T-cell (primary cell): ENCODE measurements at regions not wholly inside any gene's neighbourhood (a gene's known extent, or its start where the extent isn't known, plus 50 kb on each side); places are given as distances from the start of the nearest gene placed in this dataset.

Experiments used
- ATAC-seq, 4 experiments: fragments of 200-7000 bp in 3 of 4; fragments of 150-1000 bp in 1 of 4; cut with Tn5 transposase; replicated peaks in 1 of 4; 1 replicate in 3 of 4; 2 replicates in 1 of 4; pipeline ENCODE4 v1.10.0; 2021; ENCODE audit warnings: moderate library complexity in 3 of 4, mild to moderate bottlenecking in 2 of 4, moderate number of reproducible peaks in 1 of 4
- CTCF ChIA-PET, 2 donors: fragments of 300-600 bp; sonication (Branson Sonifier 250); formaldehyde crosslinking; loops; one replicate each; lab custom pipeline; 2022; ENCODE audit warnings: antibody characterized with exemption in 2 of 2; lab: Charles Lee
- POLR2A ChIA-PET, 2 donors: fragments of 300-600 bp; sonication (Branson Sonifier 250); formaldehyde crosslinking; loops; one replicate each; lab custom pipeline; 2022; ENCODE audit warnings: antibody characterized with exemption in 2 of 2; lab: Charles Lee
- DNase-seq, 35 experiments: peaks; one replicate each; pipeline versions ENCODE4 v3.0.0 to v3.0.0-alpha.2; 2013 to 2023
- H3K27ac ChIP-seq: one replicate; pipeline ENCODE4 v1.5.1; 2013; ENCODE audit warnings: low read length
- H3K27me3 ChIP-seq, 2 experiments: replicated peaks in 1 of 2; 1 replicate in 1 of 2; 2 replicates in 1 of 2; pipeline versions ENCODE4 v1.6.1 to v1.7.0; 2013; ENCODE audit warnings: low read length in 1 of 2, mixed read lengths in 1 of 2; ENCODE audit not compliant: control insufficient read depth in 2 of 2, insufficient read depth in 2 of 2; ENCODE audit errors: extremely low read depth in 1 of 2
- H3K36me3 ChIP-seq, 2 donors: 1 replicate in 1 of 2; 2 replicates in 1 of 2; pipeline versions ENCODE4 v1.6.1 to v1.7.0; 2013; ENCODE audit warnings: low read length in 1 of 2; ENCODE audit not compliant: control insufficient read depth in 2 of 2, insufficient read depth in 1 of 2; ENCODE audit errors: extremely low read depth in 1 of 2
- H3K4me1 ChIP-seq, 2 experiments: 1 replicate in 1 of 2; 2 replicates in 1 of 2; pipeline versions ENCODE4 v1.6.1 to v1.7.0; 2013; ENCODE audit warnings: low read length in 2 of 2, mixed read lengths in 1 of 2; ENCODE audit not compliant: insufficient read depth in 2 of 2, control insufficient read depth in 1 of 2; ENCODE audit errors: extremely low read depth in 1 of 2
- H3K4me3 ChIP-seq, 2 donors: 1 replicate in 1 of 2; 2 replicates in 1 of 2; pipeline versions ENCODE4 v1.5.1 to v1.7.0; 2013; ENCODE audit warnings: mild to moderate bottlenecking in 2 of 2, low read length in 1 of 2, moderate library complexity in 1 of 2; ENCODE audit not compliant: control insufficient read depth in 1 of 2; ENCODE audit errors: extremely low read depth in 1 of 2
- H3K9me3 ChIP-seq: 2 replicates; pipeline ENCODE4 v1.7.0; 2013
- H3K27ac Mint-ChIP-seq, 2 donors: one replicate each; pipeline ENCODE4 v1.8.0; 2020 to 2021; ENCODE audit warnings: mild to moderate bottlenecking in 2 of 2, mixed read lengths in 2 of 2
- H3K27me3 Mint-ChIP-seq, 2 donors: one replicate each; pipeline ENCODE4 v1.8.0; 2021 to 2022; ENCODE audit warnings: mixed read lengths in 2 of 2
- H3K36me3 Mint-ChIP-seq: one replicate; pipeline ENCODE4 v1.8.0; 2021; ENCODE audit warnings: mixed read lengths
- H3K4me1 Mint-ChIP-seq, 3 donors: one replicate each; pipeline ENCODE4 v1.8.0; 2020 to 2022; ENCODE audit warnings: mixed read lengths in 3 of 3, mild to moderate bottlenecking in 1 of 3
- H3K4me3 Mint-ChIP-seq, 3 donors: one replicate each; pipeline ENCODE4 v1.8.0; 2020 to 2022; ENCODE audit warnings: mild to moderate bottlenecking in 3 of 3, mixed read lengths in 3 of 3, moderate library complexity in 3 of 3
- H3K9me3 Mint-ChIP-seq, 3 donors: one replicate each; pipeline ENCODE4 v1.8.0; 2020 to 2022; ENCODE audit warnings: mixed read lengths in 3 of 3
- WGBS: methylation state at CpG from one replicate; pipeline ENCODE4 v1.1.5; 2013; ENCODE audit warnings: missing lambda C conversion rate; ENCODE audit not compliant: insufficient coverage; 5-methylcytosine and 5-hydroxymethylcytosine counted together

GRCh38 chr3:23038471-23038870 lies 164.7 kb upstream of the UBE2E2 start:
- CTCF ChIA-PET: no interaction called here
- WGBS: no CpG with 5 or more reads among the region's 2 CpGs
- H3K9me3 Mint-ChIP-seq: peaks cover 2 to 10% (median 6%) of the 10 kb centered on the region in 3 donors
- H3K36me3 Mint-ChIP-seq: no peaks in the 10 kb centered on the region
- ATAC-seq (no peak), DNase-seq (no peak)
- Histone ChIP-seq H3K9me3 (no peaks in the 10 kb centered on the region), H3K27me3 (no peaks in the 10 kb centered on the region), H3K36me3 (no peaks in the 10 kb centered on the region), H3K4me3 (no peak overlapping the region), H3K4me1 (peaks cover 7 to 12% of the 10 kb centered on the region in 2 experiments), H3K27ac (no peak overlapping the region)
- no peak overlapping the region for H3K4me3 Mint-ChIP-seq
- no peaks in the 10 kb centered on the region for H3K27me3 Mint-ChIP-seq
- peaks cover 4 to 22% (median 16%) of the 10 kb centered on the region in 3 donors for H3K4me1 Mint-ChIP-seq
- H3K27ac Mint-ChIP-seq: no peak overlapping the region
- POLR2A ChIA-PET: no interaction called here

GRCh38 chr3:23041918-23042696 lies 161.0 kb upstream of the UBE2E2 start:
- WGBS: 100% methylated on average over 1 of the region's 4 CpGs
- ChIA-PET CTCF (no interaction called here), POLR2A (no interaction called here)
- no peaks in the 10 kb centered on the region for H3K27me3 Mint-ChIP-seq
- ATAC-seq (no peak), DNase-seq (no peak)
- H3K4me3 ChIP-seq: no peak overlapping the region
- no peak overlapping the region for H3K4me3 Mint-ChIP-seq
- H3K27ac Mint-ChIP-seq: no peak overlapping the region
- no peaks in the 10 kb centered on the region for H3K4me1 Mint-ChIP-seq
- H3K27ac ChIP-seq: no peak overlapping the region
- H3K4me1 ChIP-seq: no peaks in the 10 kb centered on the region
- H3K36me3 Mint-ChIP-seq: no peaks in the 10 kb centered on the region
- peaks cover 9 to 17% (median 10%) of the 10 kb centered on the region in 3 donors for H3K9me3 Mint-ChIP-seq
- H3K36me3 ChIP-seq: no peaks in the 10 kb centered on the region
- peaks cover 0 to 3% of the 10 kb centered on the region in 2 experiments for H3K27me3 ChIP-seq
- no peaks in the 10 kb centered on the region for H3K9me3 ChIP-seq

- H3K9me3 Mint-ChIP-seq: peaks cover 15 to 30% (median 15%) of the 10 kb centered on the region in 3 donors
- POLR2A ChIA-PET: no interaction called here
- no peak overlapping the region for H3K4me3 ChIP-seq
- H3K9me3 ChIP-seq: no peaks in the 10 kb centered on the region
- CTCF ChIA-PET: no interaction called here
- no peak overlapping the region for H3K27ac Mint-ChIP-seq
- H3K36me3 Mint-ChIP-seq: no peaks in the 10 kb centered on the region
- H3K27me3 ChIP-seq: peaks cover 0 to 3% of the 10 kb centered on the region in 2 experiments
- no peak for DNase-seq
- no peak for ATAC-seq
- no peak overlapping the region for H3K27ac ChIP-seq
- H3K4me1 ChIP-seq: no peaks in the 10 kb centered on the region
- H3K36me3 ChIP-seq: no peaks in the 10 kb centered on the region
- H3K27me3 Mint-ChIP-seq: no peaks in the 10 kb centered on the region
- H3K4me1 Mint-ChIP-seq: no peaks in the 10 kb centered on the region
- no peak overlapping the region for H3K4me3 Mint-ChIP-seq
- no CpG with 5 or more reads among the region's 1 CpG for WGBS
These were observed 158.7 kb upstream of the UBE2E2 start for GRCh38 chr3:23044463-23044862.

- Histone ChIP-seq H3K27me3 (peaks cover 0 to 3% of the 10 kb centered on the region in 2 experiments), H3K27ac (no peak overlapping the region), H3K36me3 (no peaks in the 10 kb centered on the region), H3K9me3 (no peaks in the 10 kb centered on the region), H3K4me1 (no peaks in the 10 kb centered on the region), H3K4me3 (no peak overlapping the region)
- DNase-seq (no peak), ATAC-seq (no peak)
- peaks cover 15 to 30% (median 18%) of the 10 kb centered on the region in 3 donors for H3K9me3 Mint-ChIP-seq
- no peaks in the 10 kb centered on the region for H3K27me3 Mint-ChIP-seq
- 67% methylated on average over 3 of the region's 4 CpGs for WGBS
- no peak overlapping the region for H3K27ac Mint-ChIP-seq
- POLR2A ChIA-PET: interaction anchor here in 1 of 2 donors (0.5 kb wide), 1 partner anchor 242 kb away, joined by 3 read pairs; no protein-coding TSS in a partner anchor
- H3K36me3 Mint-ChIP-seq: no peaks in the 10 kb centered on the region
- no peak overlapping the region for H3K4me3 Mint-ChIP-seq
- CTCF ChIA-PET: no interaction called here
- H3K4me1 Mint-ChIP-seq: no peaks in the 10 kb centered on the region
These were observed 156.6 kb upstream of the UBE2E2 start for GRCh38 chr3:23046536-23046935.

- Mint-ChIP-seq H3K36me3 (no peaks in the 10 kb centered on the region), H3K27me3 (no peaks in the 10 kb centered on the region), H3K4me3 (no peak overlapping the region), H3K9me3 (peaks cover 8 to 19% (median 11%) of the 10 kb centered on the region in 3 donors), H3K27ac (no peak overlapping the region), H3K4me1 (peaks cover 12 to 15% (median 13%) of the 10 kb centered on the region in 3 donors)
- H3K27ac ChIP-seq: no peak overlapping the region
- DNase-seq (no peak), ATAC-seq (no peak)
- no peaks in the 10 kb centered on the region for H3K27me3 ChIP-seq
- peaks cover 0 to 11% of the 10 kb centered on the region in 2 experiments for H3K4me1 ChIP-seq
- no peaks in the 10 kb centered on the region for H3K9me3 ChIP-seq
- H3K4me3 ChIP-seq: no peak overlapping the region
- 50% methylated on average over 1 of the region's 4 CpGs for WGBS
- CTCF ChIA-PET: no interaction called here
- H3K36me3 ChIP-seq: no peaks in the 10 kb centered on the region
- POLR2A ChIA-PET: no interaction called here
These were observed 151.6 kb upstream of the UBE2E2 start for GRCh38 chr3:23051240-23052140.

GRCh38 chr3:23052208-23052607 lies 150.9 kb upstream of the UBE2E2 start:
- WGBS: 100% methylated on average over 1 of the region's 1 CpG
- ChIA-PET POLR2A (interaction anchor here in 1 of 2 donors (0.5 kb wide), 1 partner anchor 13 kb away, joined by 3 read pairs; no protein-coding TSS in a partner anchor), CTCF (no interaction called here)
- H3K4me1 ChIP-seq: peaks cover 0 to 11% of the 10 kb centered on the region in 2 experiments
- Mint-ChIP-seq H3K27ac (no peak overlapping the region), H3K36me3 (no peaks in the 10 kb centered on the region), H3K4me1 (peaks cover 13 to 18% (median 16%) of the 10 kb centered on the region in 3 donors), H3K27me3 (no peaks in the 10 kb centered on the region), H3K9me3 (peaks cover 6 to 12% (median 7%) of the 10 kb centered on the region in 3 donors), H3K4me3 (no peak overlapping the region)
- H3K4me3 ChIP-seq: no peak overlapping the region
- H3K27me3 ChIP-seq: no peaks in the 10 kb centered on the region
- ATAC-seq (no peak), DNase-seq (no peak)
- H3K36me3 ChIP-seq: no peaks in the 10 kb centered on the region
- H3K9me3 ChIP-seq: no peaks in the 10 kb centered on the region
- H3K27ac ChIP-seq: no peak overlapping the region
